GM19438 (cell line): ENCODE measurements at regions not wholly inside any gene's neighbourhood (a gene's known extent, or its start where the extent isn't known, plus 50 kb on each side); places are given as distances from the start of the nearest gene placed in this dataset.
"Not testable (repeated sequence)": the region's sequence is repeated elsewhere in the genome, so short reads cannot be mapped to it uniquely, and the experiment has no call there.

ENCODE experiments used
- ATAC-seq: cut with Tn5 transposase; IDR thresholded peaks from one replicate; pipeline ENCODE4 v1.9.1; 2021; ENCODE audit warnings: low read depth; ENCODE audit not compliant: unreplicated experiment

DNA sequence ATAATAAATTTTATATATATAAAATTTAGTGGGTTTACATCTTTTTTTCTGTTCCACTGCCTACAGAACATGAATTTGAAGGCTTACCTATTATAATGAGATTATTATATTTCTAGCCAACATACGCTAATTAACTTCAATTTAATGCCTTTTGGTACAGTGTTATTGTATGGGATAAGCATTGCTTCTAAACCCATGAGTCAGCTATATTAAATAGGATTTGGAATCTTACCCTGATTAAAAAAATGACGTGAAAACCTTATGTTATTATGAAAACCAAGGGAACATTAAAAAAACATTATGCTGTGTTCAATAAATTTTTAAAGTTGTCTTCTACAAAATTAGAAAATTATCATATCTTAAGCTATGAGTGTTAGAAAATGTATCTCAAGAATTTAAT, 334.0 kb upstream of the RGS17 start:
- ATAC-seq: no peak

DNA sequence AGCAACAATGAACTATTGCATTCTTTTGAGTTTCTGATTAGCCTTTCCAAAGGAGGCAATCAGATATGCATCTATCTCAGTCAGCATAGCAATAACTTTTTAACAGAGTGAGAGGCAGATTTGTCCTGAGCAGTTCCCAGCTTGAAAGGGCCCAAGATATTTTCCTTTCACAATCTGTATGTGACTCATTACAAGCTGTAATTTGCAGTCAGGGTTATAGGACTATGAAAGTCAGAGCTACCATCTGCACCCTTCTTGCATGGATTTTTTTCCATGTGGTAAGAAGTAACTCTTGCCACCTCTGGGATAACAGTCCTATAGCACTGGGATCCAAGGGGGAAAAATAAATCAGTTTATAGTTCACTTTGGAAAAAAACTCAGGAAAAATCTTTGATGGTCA, 318.2 kb upstream of the RGS17 start:
- ATAC-seq: no peak

GRCh38 chr6:153442749-153443148, 311.7 kb upstream of the RGS17 start:
- not testable (repeated sequence) for ATAC-seq

GRCh38 chr6:153442096-153442495, 311.0 kb upstream of the RGS17 start:
- no peak for ATAC-seq

DNA sequence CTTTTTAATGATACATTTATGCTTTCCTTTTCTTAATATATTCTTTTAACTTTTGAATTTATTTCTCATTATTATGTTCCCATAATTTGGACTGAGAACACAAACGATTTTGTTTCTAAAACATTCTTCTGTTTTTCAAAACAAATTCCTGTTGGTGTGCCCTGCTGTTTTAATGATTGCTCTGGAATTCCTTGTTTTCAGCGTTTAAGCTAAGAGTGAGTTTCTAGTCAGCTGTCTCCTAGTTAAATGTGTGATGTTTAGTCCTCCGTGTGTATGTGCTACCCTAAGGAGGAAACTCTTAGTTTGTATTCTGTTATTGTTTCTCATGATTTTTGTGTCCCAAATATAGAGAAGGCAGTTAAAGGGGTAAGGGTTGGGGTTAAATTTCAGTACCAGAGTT, 306.1 kb upstream of the RGS17 start:
- no peak for ATAC-seq

GRCh38 chr6:153436351-153436750, 305.3 kb upstream of the RGS17 start:
- no peak for ATAC-seq

DNA sequence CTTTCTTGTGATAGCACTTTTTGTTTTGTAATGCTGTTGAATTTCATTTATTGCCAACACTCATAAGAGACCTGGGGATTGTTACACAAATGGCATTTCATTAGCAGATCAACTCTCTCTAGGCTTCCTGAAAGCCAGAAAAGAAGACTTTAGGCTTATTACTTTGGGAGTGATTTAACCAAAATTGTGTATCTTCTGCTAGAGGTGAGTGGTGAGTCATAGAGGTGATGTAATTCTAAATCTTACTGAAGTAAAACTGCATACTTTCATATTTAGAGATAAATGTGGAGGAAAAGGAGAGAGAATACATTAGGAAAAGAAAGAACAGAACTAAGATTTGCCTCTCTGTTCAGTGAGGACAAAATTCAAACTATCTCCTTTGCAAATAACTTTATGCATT, 304.7 kb upstream of the RGS17 start:
- no peak for ATAC-seq

DNA sequence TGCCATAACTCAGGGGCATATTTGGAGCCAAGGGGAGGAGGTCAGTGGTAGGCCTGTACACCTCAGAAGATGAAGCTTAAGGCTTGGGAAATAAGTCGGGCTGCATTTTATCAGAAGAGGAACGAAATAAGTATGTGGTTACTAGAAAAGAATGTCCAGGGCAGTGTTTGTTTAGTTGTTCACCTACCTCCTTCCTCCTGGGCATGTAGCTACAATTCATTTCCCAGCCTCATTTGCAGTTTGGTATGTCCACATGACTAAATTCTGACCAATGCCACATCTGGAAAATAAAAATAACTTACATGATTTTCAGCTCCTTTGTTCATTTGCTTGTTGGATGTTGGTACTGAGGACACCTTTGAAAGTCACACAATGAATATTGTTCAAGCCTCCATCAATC, 294.5 kb upstream of the RGS17 start:
- ATAC-seq: no peak

- ATAC-seq: no peak
Measured at GRCh38 chr6:153424719-153425400, 293.8 kb upstream of the RGS17 start.

DNA sequence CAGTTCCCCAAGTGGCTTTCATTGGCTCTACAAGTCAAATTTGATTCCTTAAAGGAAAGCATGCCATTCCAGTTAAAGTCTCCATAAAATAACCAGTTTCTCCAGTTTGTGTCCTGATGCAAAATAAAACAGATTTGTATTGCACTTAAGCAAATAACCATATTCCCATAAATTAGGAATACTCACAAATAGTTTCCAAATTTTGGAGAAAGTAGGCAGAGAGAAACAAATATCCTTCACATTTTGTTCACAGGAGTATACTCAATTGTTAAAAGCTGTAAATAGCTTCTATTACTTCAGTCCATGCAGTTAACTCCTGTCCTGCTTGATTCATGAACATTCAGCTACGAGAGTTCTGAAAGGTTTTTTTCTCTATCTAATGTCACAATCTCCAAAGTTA, 281.4 kb upstream of the RGS17 start:
- ATAC-seq: no peak

DNA sequence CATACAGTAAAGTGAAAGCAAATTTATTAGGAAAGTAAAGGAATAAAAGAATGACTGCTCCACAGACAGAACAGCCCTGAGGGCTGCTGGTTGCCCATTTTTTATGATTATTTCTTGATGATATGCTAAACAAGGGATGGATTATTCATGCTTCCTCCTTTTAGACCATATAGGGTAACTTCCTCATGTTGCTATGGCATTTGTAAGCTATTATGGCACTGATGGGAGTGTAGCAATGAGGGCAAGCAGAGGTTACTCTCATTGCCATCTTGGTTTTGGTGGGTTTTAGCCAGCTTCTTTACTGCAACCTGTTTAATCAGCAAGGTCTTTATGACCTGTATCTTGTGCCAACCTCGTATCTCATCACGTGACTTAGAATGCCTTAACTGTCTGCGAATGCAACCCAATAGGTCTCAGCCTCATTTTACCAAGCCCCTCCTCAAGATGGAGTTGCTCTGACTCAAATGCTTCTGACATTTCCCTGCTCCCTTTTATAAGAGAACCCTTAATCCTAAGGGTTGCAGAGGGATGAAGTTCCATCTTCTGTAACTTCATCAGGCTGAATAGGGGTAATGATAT, 280.1 kb upstream of the RGS17 start:
- ATAC-seq: no peak

GRCh38 chr6:153405931-153406330, 274.8 kb upstream of the RGS17 start:
- no peak for ATAC-seq

- no peak for ATAC-seq
Measured at GRCh38 chr6:153401751-153402150, 270.7 kb upstream of the RGS17 start.

DNA sequence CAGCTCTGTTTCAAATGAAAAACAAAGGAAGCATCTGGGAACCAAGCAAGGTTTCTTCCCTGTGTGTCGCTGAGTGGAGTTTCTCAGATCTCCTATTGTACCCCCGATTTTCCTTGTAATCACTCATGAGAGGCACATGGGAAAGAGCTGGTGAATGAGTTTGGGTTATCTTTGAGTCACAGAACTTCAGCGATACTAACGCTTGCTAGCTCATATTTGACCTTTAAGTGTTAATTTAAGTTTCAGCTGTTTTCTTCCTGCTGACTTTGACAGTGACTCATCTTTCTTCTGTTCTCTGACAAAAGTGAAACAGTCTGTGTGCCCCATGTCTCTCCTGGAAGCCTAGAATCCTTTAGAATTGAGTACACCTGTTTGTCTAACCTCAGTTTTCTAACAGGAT, 261.1 kb upstream of the RGS17 start:
- ATAC-seq: no peak

- no peak for ATAC-seq
Measured at GRCh38 chr6:153373869-153374268, 242.8 kb upstream of the RGS17 start.

GRCh38 chr6:153368131-153368530, 237.0 kb upstream of the RGS17 start:
- no peak for ATAC-seq

GRCh38 chr6:153367021-153367420, 235.9 kb upstream of the RGS17 start:
- no peak for ATAC-seq

GRCh38 chr6:153357391-153357790, 226.3 kb upstream of the RGS17 start:
- no peak for ATAC-seq

GRCh38 chr6:153340568-153340967, 209.5 kb upstream of the RGS17 start:
- no peak for ATAC-seq

- ATAC-seq: no peak
Measured at GRCh38 chr6:153334121-153334520, 203.0 kb upstream of the RGS17 start.

- not testable (repeated sequence) for ATAC-seq
Measured at GRCh38 chr6:153331221-153331620, 200.1 kb upstream of the RGS17 start.

DNA sequence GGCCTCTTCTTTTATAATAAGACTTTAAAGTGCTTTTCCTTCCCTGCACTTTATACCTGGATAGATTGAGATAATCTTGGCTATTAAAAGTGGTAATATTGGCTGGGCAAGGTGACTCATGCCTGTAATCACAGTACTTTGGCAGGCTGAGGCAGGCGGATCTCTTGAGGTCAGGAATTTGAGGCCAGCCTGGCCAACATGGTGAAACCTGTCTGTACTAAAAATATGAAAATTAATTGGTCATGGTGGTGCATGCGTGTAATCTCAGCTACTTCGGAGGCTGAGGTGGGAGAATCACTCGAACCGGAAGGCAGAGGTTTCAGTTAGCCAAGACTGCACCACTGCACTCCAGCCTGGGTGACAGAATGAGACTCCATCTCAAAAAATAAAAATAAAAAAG, 197.1 kb upstream of the RGS17 start:
- no peak for ATAC-seq

- ATAC-seq: no peak
Measured at GRCh38 chr6:153325661-153326060, 194.6 kb upstream of the RGS17 start.
